ENCODE measurements at regions not wholly inside any gene's neighbourhood (a gene's known extent, or its start where the extent isn't known, plus 50 kb on each side); places are given as distances from the start of the nearest gene placed in this dataset.

DNA sequence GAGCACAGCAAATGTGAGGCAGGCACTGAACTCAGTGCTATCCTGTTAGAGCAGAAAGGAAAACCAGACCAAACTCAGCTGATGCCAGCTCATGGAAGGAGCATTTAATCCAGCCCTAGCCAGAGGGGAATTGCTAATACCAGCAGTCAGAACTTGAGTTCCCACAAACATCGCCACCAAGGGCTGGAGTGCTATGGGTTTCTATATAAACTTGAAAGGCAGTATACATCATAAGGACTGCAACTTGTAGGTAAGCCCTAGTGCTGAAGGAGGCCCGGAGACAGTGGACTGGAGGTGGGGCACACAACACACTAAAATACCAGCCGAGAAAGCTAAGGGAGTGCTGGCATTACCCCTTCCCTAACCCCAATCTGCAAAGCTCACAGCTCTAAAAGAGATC, 440.2 kb downstream of the PRR32 start:
- ATAC-seq: no peak
- no peak for DNase-seq (ENCODE audit: low read depth, low spot score)
- TF ChIP-seq RAD21 (IDR thresholded peaks at IDR 0.05; ENCODE audit: low read depth) (no peak), MAX (IDR thresholded peaks at IDR 0.05) (no peak), EZH2phosphoT487 (IDR thresholded peaks at IDR 0.05; ENCODE audit: borderline replicate concordance) (no peak), SP1 (IDR thresholded peaks at IDR 0.05; ENCODE audit: low read depth) (no peak), ZFX (IDR thresholded peaks at IDR 0.05) (no peak), SRF (IDR thresholded peaks at IDR 0.05; ENCODE audit: low read depth) (no peak), CTCF (IDR thresholded peaks at IDR 0.05 in 2 of 3, conservative IDR thresholded peaks at IDR 0.05 in 1 of 3; ENCODE audit: borderline replicate concordance in 1 of 3, insufficient read depth in 1 of 3, low read depth in 2 of 3, low read length in 2 of 3) (no peak)
- CTCF ChIA-PET: no interaction called here
- H3K9ac ChIP-seq (ENCODE audit: low read length): no peak overlapping the region
- POLR2A ChIA-PET: no interaction called here
- H3K4me1 ChIP-seq (ENCODE audit: control insufficient read depth in 1 of 2, insufficient read depth in 2 of 2, low read length in 2 of 2): no peaks in the 10 kb centered on the region
- H3K9me3 ChIP-seq (ENCODE audit: control insufficient read depth in 1 of 2, insufficient read depth in 1 of 2, low read depth in 1 of 2, low read length in 2 of 2): no peaks in the 10 kb centered on the region; a peak in 1 of 4 replicates
- H3K36me3 ChIP-seq (ENCODE audit: control insufficient read depth in 1 of 2, insufficient read depth in 2 of 2, low read length in 2 of 2): no peaks in the 10 kb centered on the region
- no peaks in the 10 kb centered on the region for H4K20me1 ChIP-seq (ENCODE audit: insufficient read depth)
- no peak overlapping the region for H3K4me2 ChIP-seq (ENCODE audit: low read length)
- H2AFZ ChIP-seq (ENCODE audit: low read depth, low read length, poor library complexity, severe bottlenecking): no peak overlapping the region
- no peaks in the 10 kb centered on the region for H3K27me3 ChIP-seq (ENCODE audit: insufficient read depth, low read length)
- RAD21 ChIA-PET (ENCODE audit: low non-redundant PET in 1 of 2, low total read pairs in 2 of 2, uncharacterized antibody in 2 of 2, unreplicated experiment in 2 of 2): no interaction called here
- no TSS peak for BruUV-seq (replicated peaks)
- no peak overlapping the region for H3K27ac ChIP-seq (ENCODE audit: low read depth, low read length)
- intact Hi-C loops (cut with micrococcal nuclease): no loop called here
- H3K9me2 ChIP-seq (ENCODE audit: insufficient read depth): no peaks in the 10 kb centered on the region
- H3K4me3 ChIP-seq (replicated peaks in 1 of 2; ENCODE audit: low read depth in 1 of 2, low read length in 2 of 2): no peak overlapping the region
- H3K79me2 ChIP-seq (ENCODE audit: insufficient read depth, low read length): no peaks in the 10 kb centered on the region

DNA sequence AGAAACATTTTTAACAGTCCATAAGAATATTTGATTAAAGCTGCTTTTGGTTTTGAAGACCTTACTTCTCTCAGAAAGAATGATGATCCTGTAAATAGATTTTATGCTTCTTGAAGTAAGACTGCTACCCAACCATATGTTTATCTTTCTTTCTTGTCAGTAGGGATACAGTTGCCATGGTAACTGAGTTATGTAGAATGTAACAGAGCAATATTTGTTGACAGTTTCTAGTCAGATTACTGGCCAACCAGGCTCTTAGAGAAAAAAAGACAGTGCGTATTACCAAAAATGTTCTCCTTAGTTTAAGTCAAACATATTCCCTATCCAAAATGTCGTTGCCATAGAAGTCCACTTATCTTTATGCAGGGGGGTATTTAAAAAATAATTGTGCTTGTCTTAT, 456.8 kb downstream of the PRR32 start:
- no peaks in the 10 kb centered on the region for H4K20me1 ChIP-seq (ENCODE audit: insufficient read depth)
- BruUV-seq (replicated peaks): no TSS peak
- H3K9ac ChIP-seq (ENCODE audit: low read length): no peak overlapping the region
- H2AFZ ChIP-seq (ENCODE audit: low read depth, low read length, poor library complexity, severe bottlenecking): no peak overlapping the region
- no peak for TF ChIP-seq ZFX (IDR thresholded peaks at IDR 0.05)
- TF ChIP-seq JUND (IDR thresholded peaks at IDR 0.05): no peak
- no peak for ATAC-seq
- ChIA-PET RAD21 (ENCODE audit: low non-redundant PET in 1 of 2, low total read pairs in 2 of 2, uncharacterized antibody in 2 of 2, unreplicated experiment in 2 of 2) (no interaction called here), POLR2A (no interaction called here), CTCF (no interaction called here)
- H3K27me3 ChIP-seq (ENCODE audit: insufficient read depth, low read length): no peaks in the 10 kb centered on the region
- no peak overlapping the region for H3K4me2 ChIP-seq (ENCODE audit: low read length)
- H3K9me3 ChIP-seq (ENCODE audit: control insufficient read depth in 1 of 2, insufficient read depth in 1 of 2, low read depth in 1 of 2, low read length in 2 of 2): no peaks in the 10 kb centered on the region
- no peaks in the 10 kb centered on the region for H3K9me2 ChIP-seq (ENCODE audit: insufficient read depth)
- intact Hi-C loops (cut with micrococcal nuclease): no loop called here
- H3K4me3 ChIP-seq (replicated peaks in 1 of 2; ENCODE audit: low read depth in 1 of 2, low read length in 2 of 2): no peak overlapping the region
- no peaks in the 10 kb centered on the region for H3K36me3 ChIP-seq (ENCODE audit: control insufficient read depth in 1 of 2, insufficient read depth in 2 of 2, low read length in 2 of 2)
- H3K79me2 ChIP-seq (ENCODE audit: insufficient read depth, low read length): no peaks in the 10 kb centered on the region
- no peaks in the 10 kb centered on the region for H3K4me1 ChIP-seq (ENCODE audit: control insufficient read depth in 1 of 2, insufficient read depth in 2 of 2, low read length in 2 of 2)
- no peak overlapping the region for H3K27ac ChIP-seq (ENCODE audit: low read depth, low read length)
- DNase-seq (ENCODE audit: low read depth, low spot score): no peak

All from HCT116 (cell line).